Endodermal cell (in vitro differentiated cells): ENCODE measurements at regions not wholly inside any gene's neighbourhood (a gene's known extent, or its start where the extent isn't known, plus 50 kb on each side); places are given as distances from the start of the nearest gene placed in this dataset.

ENCODE experiments used
- DNase-seq: peaks from one replicate; pipeline ENCODE4 v3.0.0-alpha.2; 2017
- H3K27ac ChIP-seq: 2 replicates; pipeline ENCODE4 v1.5.1; 2013; ENCODE audit warnings: mild to moderate bottlenecking, low read depth, low read length, moderate library complexity
- H3K27me3 ChIP-seq: 2 replicates; pipeline ENCODE4 v1.6.1; 2013; ENCODE audit warnings: mild to moderate bottlenecking, low read length, moderate library complexity; ENCODE audit not compliant: insufficient read depth, control insufficient read depth, poor library complexity, severe bottlenecking
- H3K36me3 ChIP-seq: 2 replicates; pipeline ENCODE4 v1.7.0; 2013; ENCODE audit warnings: mild to moderate bottlenecking, low read length, moderate library complexity; ENCODE audit not compliant: control insufficient read depth, insufficient read depth
- H3K4me1 ChIP-seq: one replicate; pipeline ENCODE4 v1.7.0; 2013; ENCODE audit warnings: low read length; ENCODE audit not compliant: control insufficient read depth, insufficient read depth
- H3K4me3 ChIP-seq: 2 replicates; pipeline ENCODE4 v1.5.1; 2013; ENCODE audit warnings: mild to moderate bottlenecking, low read length, moderate library complexity
- H3K9ac ChIP-seq: 2 replicates; pipeline ENCODE4 v1.6.1; 2013; ENCODE audit warnings: mild to moderate bottlenecking, low read length, moderate library complexity; ENCODE audit not compliant: poor library complexity, severe bottlenecking; ENCODE audit errors: extremely low read depth
- H3K9me3 ChIP-seq: 2 replicates; pipeline ENCODE4 v1.6.1; 2013; ENCODE audit warnings: mild to moderate bottlenecking, low read length, moderate library complexity; ENCODE audit not compliant: control insufficient read depth
- H3K27ac Mint-ChIP-seq: 2 replicates; pipeline ENCODE4 v1.8.0; 2020; ENCODE audit warnings: mixed read lengths
- H3K27me3 Mint-ChIP-seq: 2 replicates; pipeline ENCODE4 v1.8.0; 2021; ENCODE audit warnings: mild to moderate bottlenecking, mixed read lengths; ENCODE audit not compliant: insufficient read depth
- H3K36me3 Mint-ChIP-seq: 2 replicates; pipeline ENCODE4 v1.8.0; 2020; ENCODE audit warnings: low read depth, mixed read lengths
- H3K4me1 Mint-ChIP-seq: 2 replicates; pipeline ENCODE4 v1.8.0; 2020; ENCODE audit warnings: mixed read lengths
- H3K4me3 Mint-ChIP-seq: 2 replicates; pipeline ENCODE4 v1.8.0; 2020; ENCODE audit warnings: mild to moderate bottlenecking, moderate library complexity, mixed read lengths
- H3K9me3 Mint-ChIP-seq: 2 replicates; pipeline ENCODE4 v1.8.0; 2020; ENCODE audit warnings: mild to moderate bottlenecking, mixed read lengths
- WGBS, 2 experiments: methylation state at CpG; one replicate each; pipeline versions ENCODE4 v1.1.5 to v1.1.7; 2013; ENCODE audit warnings: missing lambda C conversion rate in 2 of 2, mixed read lengths in 1 of 2; ENCODE audit not compliant: insufficient coverage in 1 of 2, insufficient read length in 1 of 2; 5-methylcytosine and 5-hydroxymethylcytosine counted together
- TF ChIP-seq, protein P1 (sequence below): fragments of 200-600 bp; sonication (generic); conservative IDR thresholded peaks from 2 replicates; pipeline ENCODE4 v1.5.0; 2021; ENCODE audit warnings: antibody characterized with exemption, mild to moderate bottlenecking

DNA sequence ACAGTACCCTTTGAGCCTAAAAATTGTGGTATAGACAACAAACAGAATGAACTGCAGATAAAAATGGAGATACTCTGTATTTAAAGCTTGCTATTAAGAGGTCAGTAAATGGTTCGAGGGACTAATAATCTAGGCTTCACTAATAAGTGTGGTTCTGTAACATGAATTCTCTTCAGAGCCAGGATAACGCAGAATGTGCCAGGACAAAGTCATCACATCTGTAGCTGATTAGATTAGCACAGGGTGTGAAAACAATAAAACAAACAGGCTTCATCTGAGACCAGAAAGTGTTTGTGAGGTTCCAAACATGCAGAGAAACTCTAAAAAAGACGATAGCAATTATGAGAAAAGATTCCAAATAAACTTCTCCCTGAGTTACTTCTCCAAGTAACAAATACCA lies 89.1 kb upstream of the LUZP2 start:
- no peaks in the 10 kb centered on the region for H3K27me3 ChIP-seq
- H3K4me1 Mint-ChIP-seq: peaks cover 16% of the 10 kb centered on the region
- H3K9ac ChIP-seq: no peak overlapping the region
- no peaks in the 10 kb centered on the region for H3K9me3 ChIP-seq
- TF ChIP-seq, protein P1, sequence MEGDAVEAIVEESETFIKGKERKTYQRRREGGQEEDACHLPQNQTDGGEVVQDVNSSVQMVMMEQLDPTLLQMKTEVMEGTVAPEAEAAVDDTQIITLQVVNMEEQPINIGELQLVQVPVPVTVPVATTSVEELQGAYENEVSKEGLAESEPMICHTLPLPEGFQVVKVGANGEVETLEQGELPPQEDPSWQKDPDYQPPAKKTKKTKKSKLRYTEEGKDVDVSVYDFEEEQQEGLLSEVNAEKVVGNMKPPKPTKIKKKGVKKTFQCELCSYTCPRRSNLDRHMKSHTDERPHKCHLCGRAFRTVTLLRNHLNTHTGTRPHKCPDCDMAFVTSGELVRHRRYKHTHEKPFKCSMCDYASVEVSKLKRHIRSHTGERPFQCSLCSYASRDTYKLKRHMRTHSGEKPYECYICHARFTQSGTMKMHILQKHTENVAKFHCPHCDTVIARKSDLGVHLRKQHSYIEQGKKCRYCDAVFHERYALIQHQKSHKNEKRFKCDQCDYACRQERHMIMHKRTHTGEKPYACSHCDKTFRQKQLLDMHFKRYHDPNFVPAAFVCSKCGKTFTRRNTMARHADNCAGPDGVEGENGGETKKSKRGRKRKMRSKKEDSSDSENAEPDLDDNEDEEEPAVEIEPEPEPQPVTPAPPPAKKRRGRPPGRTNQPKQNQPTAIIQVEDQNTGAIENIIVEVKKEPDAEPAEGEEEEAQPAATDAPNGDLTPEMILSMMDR: no peak
- WGBS, 2 experiments: 86 to 89% methylated on average over 1 to 3 of the region's 3 CpGs
- H3K4me1 ChIP-seq: no peaks in the 10 kb centered on the region
- DNase-seq: no peak
- H3K27me3 Mint-ChIP-seq: no peaks in the 10 kb centered on the region
- H3K4me3 Mint-ChIP-seq: no peak overlapping the region
- H3K27ac ChIP-seq: no peak overlapping the region
- no peak overlapping the region for H3K4me3 ChIP-seq
- H3K36me3 ChIP-seq: no peaks in the 10 kb centered on the region
- H3K9me3 Mint-ChIP-seq: no peaks in the 10 kb centered on the region
- no peak overlapping the region for H3K27ac Mint-ChIP-seq
- H3K36me3 Mint-ChIP-seq: no peaks in the 10 kb centered on the region

GRCh38 chr11:24408202-24408601 lies 88.7 kb upstream of the LUZP2 start:
- no peaks in the 10 kb centered on the region for H3K9me3 ChIP-seq
- H3K4me1 Mint-ChIP-seq: peaks cover 16% of the 10 kb centered on the region
- H3K36me3 ChIP-seq: no peaks in the 10 kb centered on the region
- no peak overlapping the region for H3K27ac ChIP-seq
- H3K4me1 ChIP-seq: no peaks in the 10 kb centered on the region
- DNase-seq: no peak
- H3K27ac Mint-ChIP-seq: no peak overlapping the region
- no peak overlapping the region for H3K4me3 ChIP-seq
- H3K27me3 Mint-ChIP-seq: no peaks in the 10 kb centered on the region
- no peak overlapping the region for H3K9ac ChIP-seq
- TF ChIP-seq, protein P1: no peak
- H3K9me3 Mint-ChIP-seq: no peaks in the 10 kb centered on the region
- H3K4me3 Mint-ChIP-seq: no peak overlapping the region
- no peaks in the 10 kb centered on the region for H3K27me3 ChIP-seq
- no peaks in the 10 kb centered on the region for H3K36me3 Mint-ChIP-seq

DNA sequence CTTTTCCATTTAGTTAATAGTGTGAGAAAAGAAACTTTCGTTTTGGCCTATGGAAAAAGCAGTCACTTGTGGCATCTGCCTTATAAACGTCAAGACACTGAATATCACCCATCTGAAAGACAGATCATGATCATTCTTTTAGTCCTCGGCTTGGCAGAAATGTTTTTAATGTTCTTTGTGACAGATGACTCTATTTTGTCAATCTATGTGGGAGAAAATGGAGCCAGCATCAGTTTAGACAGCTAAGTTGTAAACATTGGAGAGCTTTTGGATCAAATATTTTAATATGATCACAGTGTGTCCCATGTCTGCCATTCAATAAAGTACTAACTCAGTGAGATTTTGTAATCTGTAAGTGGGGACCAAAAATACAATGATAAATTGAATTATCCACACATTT lies 85.1 kb upstream of the LUZP2 start:
- H3K9ac ChIP-seq: no peak overlapping the region
- no peak overlapping the region for H3K4me3 Mint-ChIP-seq
- 87 to 100% methylated on average over 2 to 3 of the region's 3 CpGs for WGBS, 2 experiments
- H3K9me3 Mint-ChIP-seq: peaks cover 11% of the 10 kb centered on the region
- H3K27ac Mint-ChIP-seq: no peak overlapping the region
- H3K4me3 ChIP-seq: no peak overlapping the region
- no peaks in the 10 kb centered on the region for H3K9me3 ChIP-seq
- H3K36me3 Mint-ChIP-seq: peaks cover 2% of the 10 kb centered on the region
- DNase-seq: no peak
- H3K4me1 ChIP-seq: no peaks in the 10 kb centered on the region
- H3K27ac ChIP-seq: no peak overlapping the region
- no peaks in the 10 kb centered on the region for H3K36me3 ChIP-seq
- peaks cover 8% of the 10 kb centered on the region for H3K4me1 Mint-ChIP-seq
- H3K27me3 Mint-ChIP-seq: no peaks in the 10 kb centered on the region
- TF ChIP-seq, protein P1: no peak
- no peaks in the 10 kb centered on the region for H3K27me3 ChIP-seq
